ENCODE measurements at regions not wholly inside any gene's neighbourhood (a gene's known extent, or its start where the extent isn't known, plus 50 kb on each side); places are given as distances from the start of the nearest gene placed in this dataset.

DNA sequence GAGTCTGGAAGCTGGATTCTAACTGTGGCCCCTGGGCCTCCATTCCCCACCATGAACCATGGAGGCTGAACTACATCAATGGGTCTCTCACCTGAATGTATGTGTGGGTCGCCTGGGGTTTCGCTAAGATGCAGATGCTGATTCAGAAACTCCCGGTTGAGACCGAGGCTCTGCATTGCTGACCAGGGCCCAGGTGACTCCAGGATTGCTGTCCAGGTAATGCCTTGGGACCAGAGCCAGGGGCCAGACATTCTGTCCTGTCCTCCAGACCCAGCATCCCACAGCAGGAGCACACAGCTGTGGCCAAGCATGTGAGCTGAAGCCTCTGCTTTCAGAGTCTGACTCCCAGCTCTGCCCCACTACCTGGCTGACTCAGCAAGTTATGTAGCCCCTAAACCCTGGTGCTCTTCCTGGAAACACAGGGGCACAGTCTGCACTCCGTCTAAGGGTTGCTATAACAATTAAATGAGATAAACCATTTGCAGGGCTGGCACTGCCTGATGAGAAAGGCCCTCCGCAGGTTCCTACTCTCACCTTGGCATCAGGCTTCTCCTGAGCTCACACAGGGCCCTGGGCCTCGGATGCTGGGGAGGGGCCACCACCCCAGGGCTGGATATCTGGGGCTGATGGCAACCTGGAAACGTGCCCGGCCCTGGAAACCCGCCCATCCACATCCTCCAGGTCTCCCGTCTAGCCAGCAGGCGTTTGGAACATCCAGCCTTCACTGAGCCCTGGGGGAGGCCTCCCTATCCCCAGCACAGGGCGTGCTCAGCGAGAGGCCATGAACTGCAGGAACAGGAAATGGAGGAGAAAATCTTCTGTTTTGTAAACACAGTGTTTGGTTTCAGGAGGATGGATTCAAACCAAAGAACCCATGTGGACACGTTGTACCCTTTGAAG, 175.7 kb downstream of the DLL1 start:
- Mint-ChIP-seq H3K9me3 (ENCODE audit: low read depth, unreplicated experiment) (peaks cover 2% of the 10 kb centered on the region), H3K36me3 (ENCODE audit: insufficient read depth, unreplicated experiment) (no peaks in the 10 kb centered on the region), H3K4me1 (ENCODE audit: low read depth, unreplicated experiment) (no peaks in the 10 kb centered on the region), H3K27ac (ENCODE audit: unreplicated experiment) (no peak overlapping the region), H3K27me3 (ENCODE audit: unreplicated experiment) (peaks cover 41% of the 10 kb centered on the region), H3K4me3 (ENCODE audit: low read depth, unreplicated experiment) (no peak overlapping the region)
- CTCF ChIA-PET = no interaction called here
- intact Hi-C loops (cut with micrococcal nuclease; ENCODE audit: unreplicated experiment) = no loop called here
- DNase-seq = no peak
- TF ChIP-seq, protein P1, sequence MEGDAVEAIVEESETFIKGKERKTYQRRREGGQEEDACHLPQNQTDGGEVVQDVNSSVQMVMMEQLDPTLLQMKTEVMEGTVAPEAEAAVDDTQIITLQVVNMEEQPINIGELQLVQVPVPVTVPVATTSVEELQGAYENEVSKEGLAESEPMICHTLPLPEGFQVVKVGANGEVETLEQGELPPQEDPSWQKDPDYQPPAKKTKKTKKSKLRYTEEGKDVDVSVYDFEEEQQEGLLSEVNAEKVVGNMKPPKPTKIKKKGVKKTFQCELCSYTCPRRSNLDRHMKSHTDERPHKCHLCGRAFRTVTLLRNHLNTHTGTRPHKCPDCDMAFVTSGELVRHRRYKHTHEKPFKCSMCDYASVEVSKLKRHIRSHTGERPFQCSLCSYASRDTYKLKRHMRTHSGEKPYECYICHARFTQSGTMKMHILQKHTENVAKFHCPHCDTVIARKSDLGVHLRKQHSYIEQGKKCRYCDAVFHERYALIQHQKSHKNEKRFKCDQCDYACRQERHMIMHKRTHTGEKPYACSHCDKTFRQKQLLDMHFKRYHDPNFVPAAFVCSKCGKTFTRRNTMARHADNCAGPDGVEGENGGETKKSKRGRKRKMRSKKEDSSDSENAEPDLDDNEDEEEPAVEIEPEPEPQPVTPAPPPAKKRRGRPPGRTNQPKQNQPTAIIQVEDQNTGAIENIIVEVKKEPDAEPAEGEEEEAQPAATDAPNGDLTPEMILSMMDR (IDR thresholded peaks at IDR 0.05; ENCODE audit: unreplicated experiment) = no peak
- BruUV-seq (replicated peaks) = no TSS peak

DNA sequence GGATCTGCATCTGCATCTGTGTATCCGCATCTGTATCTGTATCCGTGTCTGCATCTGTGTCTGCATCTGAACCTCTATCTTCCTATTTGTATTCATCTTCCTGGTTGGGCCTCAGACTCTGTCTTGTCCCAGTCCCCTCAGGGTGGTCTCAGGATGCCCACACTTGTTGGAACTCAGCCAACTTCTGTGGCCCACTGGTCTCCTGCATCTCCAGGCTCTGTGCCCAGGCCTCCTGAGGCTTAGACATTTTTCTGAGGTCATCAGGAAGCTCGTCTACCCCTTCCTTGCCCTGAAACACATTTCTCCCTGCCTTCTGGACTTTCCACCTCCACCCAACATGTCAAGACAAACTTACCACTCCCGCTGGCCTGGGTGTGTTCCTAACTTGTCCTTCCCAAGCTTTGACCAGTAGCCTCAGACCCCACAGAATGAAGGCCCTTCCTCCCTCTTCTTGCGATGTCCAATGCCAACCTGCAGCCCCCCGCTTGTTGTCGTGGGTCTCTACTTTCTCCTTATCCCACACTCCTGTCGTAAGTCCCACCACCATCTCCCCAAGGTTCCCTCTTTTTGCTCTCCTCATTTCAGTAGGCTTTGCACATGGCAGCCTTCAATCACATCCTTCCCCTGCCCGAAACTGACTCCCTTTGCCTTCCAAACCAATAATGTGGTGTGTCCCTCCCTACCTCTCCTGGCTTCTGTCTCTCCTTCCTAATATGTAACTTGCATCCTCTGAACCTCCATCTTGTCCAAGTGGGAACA, 176.5 kb downstream of the DLL1 start:
- no peaks in the 10 kb centered on the region for H3K4me1 Mint-ChIP-seq (ENCODE audit: low read depth, unreplicated experiment)
- no peak overlapping the region for H3K27ac Mint-ChIP-seq (ENCODE audit: unreplicated experiment)
- intact Hi-C loops (cut with micrococcal nuclease; ENCODE audit: unreplicated experiment) = no loop called here
- no TSS peak for BruUV-seq (replicated peaks)
- H3K4me3 Mint-ChIP-seq (ENCODE audit: low read depth, unreplicated experiment) = no peak overlapping the region
- no peaks in the 10 kb centered on the region for H3K36me3 Mint-ChIP-seq (ENCODE audit: insufficient read depth, unreplicated experiment)
- peaks cover 2% of the 10 kb centered on the region for H3K9me3 Mint-ChIP-seq (ENCODE audit: low read depth, unreplicated experiment)
- peaks cover 41% of the 10 kb centered on the region for H3K27me3 Mint-ChIP-seq (ENCODE audit: unreplicated experiment)
- no peak for DNase-seq
- TF ChIP-seq, protein P1 (IDR thresholded peaks at IDR 0.05; ENCODE audit: unreplicated experiment) = no peak
- CTCF ChIA-PET = no interaction called here

DNA sequence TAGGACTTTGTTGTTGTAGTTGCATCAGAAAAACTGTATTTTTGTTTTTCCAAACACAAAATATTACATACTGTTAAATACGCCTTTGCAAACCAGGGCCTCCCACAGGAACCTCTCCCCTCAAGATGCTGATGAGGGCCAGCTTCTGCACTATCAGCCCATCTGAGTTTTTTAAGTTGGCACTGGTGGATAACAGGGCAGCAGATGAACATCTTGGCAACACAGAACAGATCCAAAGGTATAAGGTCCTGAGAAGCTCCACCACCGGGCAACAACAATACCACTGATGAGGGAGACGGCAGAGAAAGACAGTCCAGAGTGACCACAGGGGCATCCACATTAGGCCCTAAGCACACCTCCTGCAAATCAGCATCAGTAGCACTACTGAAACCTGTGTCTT, 177.7 kb downstream of the DLL1 start:
- no peaks in the 10 kb centered on the region for H3K4me1 Mint-ChIP-seq (ENCODE audit: low read depth, unreplicated experiment)
- no TSS peak for BruUV-seq (replicated peaks)
- H3K27me3 Mint-ChIP-seq (ENCODE audit: unreplicated experiment) = peaks cover 48% of the 10 kb centered on the region
- CTCF ChIA-PET = no interaction called here
- H3K27ac Mint-ChIP-seq (ENCODE audit: unreplicated experiment) = no peak overlapping the region
- intact Hi-C loops (cut with micrococcal nuclease; ENCODE audit: unreplicated experiment) = no loop called here
- H3K4me3 Mint-ChIP-seq (ENCODE audit: low read depth, unreplicated experiment) = no peak overlapping the region
- TF ChIP-seq, protein P1 (IDR thresholded peaks at IDR 0.05; ENCODE audit: unreplicated experiment) = no peak
- no peak for DNase-seq
- H3K9me3 Mint-ChIP-seq (ENCODE audit: low read depth, unreplicated experiment) = peaks cover 2% of the 10 kb centered on the region
- H3K36me3 Mint-ChIP-seq (ENCODE audit: insufficient read depth, unreplicated experiment) = no peaks in the 10 kb centered on the region

DNA sequence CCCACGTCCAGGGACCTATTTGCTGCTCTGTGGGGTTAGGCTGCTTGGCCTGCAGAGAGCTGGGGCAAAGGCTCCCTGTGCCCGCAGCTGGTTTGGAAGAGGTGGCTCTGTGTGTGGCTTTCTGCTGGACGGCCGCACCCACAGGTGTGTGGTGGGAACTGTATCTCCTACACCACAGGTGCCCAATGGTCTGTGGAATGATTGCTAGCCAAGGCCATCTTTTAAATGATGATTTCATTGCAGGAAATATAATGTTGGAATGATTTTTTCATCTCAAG, 178.4 kb downstream of the DLL1 start:
- TF ChIP-seq, protein P1 (IDR thresholded peaks at IDR 0.05; ENCODE audit: unreplicated experiment) = no peak
- CTCF ChIA-PET = no interaction called here
- H3K27me3 Mint-ChIP-seq (ENCODE audit: unreplicated experiment) = peaks cover 48% of the 10 kb centered on the region
- H3K36me3 Mint-ChIP-seq (ENCODE audit: insufficient read depth, unreplicated experiment) = no peaks in the 10 kb centered on the region
- H3K4me3 Mint-ChIP-seq (ENCODE audit: low read depth, unreplicated experiment) = no peak overlapping the region
- no peak overlapping the region for H3K27ac Mint-ChIP-seq (ENCODE audit: unreplicated experiment)
- DNase-seq = no peak
- intact Hi-C loops (cut with micrococcal nuclease; ENCODE audit: unreplicated experiment) = no loop called here
- H3K9me3 Mint-ChIP-seq (ENCODE audit: low read depth, unreplicated experiment) = peaks cover 2% of the 10 kb centered on the region
- H3K4me1 Mint-ChIP-seq (ENCODE audit: low read depth, unreplicated experiment) = no peaks in the 10 kb centered on the region
- BruUV-seq (replicated peaks) = no TSS peak
